KG1 (cell line): ENCODE measurements at regions not wholly inside any gene's neighbourhood (a gene's known extent, or its start where the extent isn't known, plus 50 kb on each side); places are given as distances from the start of the nearest gene placed in this dataset.

Experiments
- DNase-seq: peaks from one replicate; lab custom pipeline; 2025; lab: John Stamatoyannopoulos, UW

DNA sequence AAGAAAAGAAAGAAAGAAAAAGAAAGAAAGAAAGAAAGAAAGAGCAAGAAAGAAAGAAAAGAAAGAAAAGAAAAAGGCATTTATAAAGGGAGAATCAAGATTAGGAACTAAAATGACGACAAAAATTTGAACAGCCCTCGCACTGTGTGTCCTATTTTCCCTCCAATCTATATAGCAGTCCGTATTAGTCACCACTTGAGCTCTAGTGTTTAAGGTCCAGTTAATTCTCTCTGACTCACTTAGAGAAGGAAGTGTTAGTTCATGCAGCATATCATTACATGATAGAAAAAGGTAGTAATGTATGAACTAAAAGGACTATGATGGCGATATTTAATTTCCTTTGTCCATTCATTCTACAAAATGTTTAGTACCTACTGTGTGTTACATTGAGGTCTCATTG is 122.7 kb downstream of the CBLL2 start:
- no peak for DNase-seq

DNA sequence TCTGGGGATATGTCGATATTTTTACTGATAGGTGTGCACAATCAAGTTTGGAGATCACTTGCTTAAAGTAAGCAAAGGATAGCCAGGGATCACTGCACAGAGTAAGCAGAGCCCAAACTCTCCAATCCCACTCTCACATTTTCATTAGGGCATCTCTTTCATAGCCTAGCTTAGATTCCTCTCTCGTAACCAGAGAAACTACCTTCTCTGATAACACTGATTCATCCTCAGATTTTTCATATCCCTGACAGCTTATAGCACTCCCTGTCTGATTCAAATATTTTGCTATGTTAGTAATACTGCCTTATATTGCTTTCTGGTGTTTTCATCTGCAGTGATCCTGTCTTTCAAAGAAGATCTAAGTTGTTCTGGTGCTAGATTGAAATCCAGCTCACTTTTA is 123.7 kb downstream of the CBLL2 start:
- no peak for DNase-seq

DNA sequence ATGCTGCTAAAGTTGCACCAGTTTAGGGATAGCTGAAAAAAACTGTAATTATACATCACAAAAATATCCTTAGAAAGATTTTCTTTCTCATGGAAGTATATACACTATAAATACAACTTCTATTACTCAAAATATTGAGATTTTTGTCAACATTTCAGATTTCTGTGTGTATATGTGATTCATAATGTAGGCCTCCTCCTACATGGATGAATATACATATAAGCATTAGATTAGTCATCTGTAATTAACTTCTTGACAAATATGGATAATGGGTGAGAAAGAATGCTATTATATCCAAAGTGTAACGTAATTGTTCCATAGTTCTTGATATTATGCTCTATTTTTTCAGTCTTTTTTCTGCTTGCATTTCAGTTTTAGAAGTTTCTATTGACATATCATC is 124.9 kb downstream of the CBLL2 start:
- no peak for DNase-seq

DNA sequence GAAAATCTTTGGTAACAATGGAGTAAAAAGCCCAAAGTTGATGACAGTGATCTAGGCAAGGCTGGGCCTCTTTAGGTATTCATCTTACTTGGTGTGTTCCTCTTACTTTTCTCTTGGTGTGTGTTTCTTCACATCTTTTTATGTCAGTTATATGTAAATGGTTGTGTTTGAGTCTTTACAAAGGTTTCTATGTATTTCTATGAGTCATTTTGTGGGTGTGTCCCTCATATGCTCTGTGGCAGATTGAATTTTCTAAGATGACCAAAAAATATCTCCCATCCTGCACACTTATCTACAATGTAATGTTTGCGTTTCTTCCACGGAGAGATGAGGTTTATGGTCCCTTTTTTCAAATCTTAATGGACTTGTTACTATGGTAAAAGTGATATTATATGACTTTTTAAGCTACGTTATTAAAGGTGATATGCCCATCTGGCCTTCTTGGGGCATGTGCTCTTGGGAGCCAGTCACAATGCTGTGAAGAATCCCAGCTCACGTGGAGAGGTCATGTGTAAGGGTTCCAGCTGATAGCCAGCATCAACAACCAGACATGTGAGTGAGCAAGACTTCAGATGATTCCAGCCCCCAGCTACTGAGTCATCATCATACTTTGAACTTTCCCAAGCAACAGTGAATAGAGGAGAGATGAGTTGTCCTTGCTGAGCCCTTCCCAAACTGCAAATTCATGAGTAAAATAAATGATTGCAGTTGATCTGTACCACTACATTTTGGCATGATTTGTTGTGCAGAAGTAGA is 126.9 kb downstream of the CBLL2 start:
- DNase-seq = no peak

DNA sequence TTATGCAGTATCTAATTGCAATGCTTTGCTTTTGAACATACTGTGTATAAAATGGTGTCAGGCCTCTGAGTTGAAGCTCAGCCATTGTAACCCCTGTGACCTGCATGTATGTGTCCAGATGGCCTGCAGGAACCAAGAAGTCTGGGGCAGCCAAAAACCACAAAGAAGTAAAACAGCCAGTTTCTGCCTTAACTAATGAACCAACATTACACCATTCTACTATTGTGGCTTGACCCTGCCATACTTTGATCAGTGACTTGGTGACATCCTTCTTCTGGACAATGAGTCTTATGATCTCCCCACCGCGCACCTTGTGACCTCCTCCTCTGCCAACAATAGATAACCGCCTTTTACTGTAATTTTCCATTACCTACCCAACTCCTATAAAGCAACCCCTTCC is 131.6 kb downstream of the CBLL2 start:
- DNase-seq = no peak

DNA sequence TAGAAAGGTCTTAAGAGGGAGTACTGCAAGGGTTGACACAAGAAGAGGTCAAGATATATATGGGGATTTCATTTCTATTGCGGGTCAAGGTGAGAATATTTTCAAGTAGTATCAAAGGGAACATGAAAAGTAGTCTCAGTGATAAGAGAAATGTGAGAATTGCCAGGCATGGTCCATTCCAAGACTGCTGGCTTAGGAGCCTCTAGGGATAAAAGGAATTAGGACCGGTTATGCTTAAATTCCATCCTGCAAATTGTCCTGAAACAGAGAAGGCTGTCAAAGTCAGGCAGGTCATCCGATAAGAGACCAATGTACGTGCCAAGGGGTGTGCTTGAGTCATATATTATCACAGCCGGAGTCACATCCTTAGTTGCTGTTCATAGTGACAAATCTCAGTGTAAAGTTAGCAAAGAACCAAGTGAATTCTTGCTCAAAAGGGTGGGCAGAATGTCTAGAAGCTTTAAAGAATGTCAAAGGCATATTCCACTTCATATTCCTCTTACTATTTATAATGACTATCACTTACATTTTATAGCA is 133.6 kb downstream of the CBLL2 start:
- DNase-seq = no peak

DNA sequence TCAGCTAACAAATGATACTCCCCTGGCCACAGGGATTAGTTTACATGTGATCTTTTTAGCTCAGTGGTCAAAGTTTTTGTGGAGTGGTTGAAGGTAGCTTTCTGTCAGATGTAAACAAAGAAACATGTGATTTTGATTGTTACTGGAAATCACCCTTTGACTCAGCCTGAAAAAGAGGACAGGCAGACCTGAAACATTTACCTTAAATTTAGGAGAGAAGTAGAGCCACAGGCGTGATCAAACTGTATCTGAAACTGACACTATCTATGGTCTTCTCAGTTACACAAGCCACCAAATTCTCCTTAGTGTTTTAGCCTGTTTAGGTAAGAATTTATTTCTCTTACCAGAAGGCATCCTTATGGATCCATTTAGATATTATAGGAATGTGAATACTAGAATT is 136.7 kb downstream of the CBLL2 start:
- no peak for DNase-seq

DNA sequence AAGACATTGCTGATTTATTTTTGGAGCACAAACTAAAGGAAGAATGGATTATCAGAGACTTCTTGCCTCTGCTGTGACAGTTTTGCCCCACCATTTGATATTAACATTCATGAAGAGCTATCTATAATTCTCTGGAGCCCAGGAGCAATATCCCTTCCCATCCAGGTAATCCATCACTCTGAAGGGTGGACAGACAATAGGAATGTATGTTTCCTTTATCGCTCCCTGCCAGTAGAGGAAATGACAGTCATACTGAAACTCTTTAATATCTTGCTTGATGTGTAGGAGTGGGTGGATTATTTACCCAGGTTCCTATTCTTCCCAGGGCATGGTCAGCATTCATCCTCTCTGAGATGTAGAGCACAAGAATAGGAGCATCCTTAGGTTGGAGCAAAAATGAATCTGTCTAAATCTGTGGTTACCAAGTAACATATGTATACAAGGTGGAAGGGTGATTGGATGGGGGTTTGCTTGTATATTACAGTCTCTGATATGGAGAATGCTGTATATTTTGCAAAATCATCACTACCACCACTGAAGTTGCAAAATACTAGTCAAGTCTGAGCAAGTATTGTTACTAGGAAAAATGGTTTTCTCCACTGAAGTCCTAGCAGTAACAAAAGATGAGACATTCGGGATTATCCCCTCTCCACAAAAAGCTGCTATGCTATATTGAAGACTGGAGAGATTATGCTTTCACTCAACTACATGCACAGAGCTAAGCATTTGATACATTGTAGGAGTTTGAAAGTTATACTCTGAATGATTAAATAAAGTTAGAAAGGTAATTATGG is 151.6 kb downstream of the CBLL2 start:
- no peak for DNase-seq

DNA sequence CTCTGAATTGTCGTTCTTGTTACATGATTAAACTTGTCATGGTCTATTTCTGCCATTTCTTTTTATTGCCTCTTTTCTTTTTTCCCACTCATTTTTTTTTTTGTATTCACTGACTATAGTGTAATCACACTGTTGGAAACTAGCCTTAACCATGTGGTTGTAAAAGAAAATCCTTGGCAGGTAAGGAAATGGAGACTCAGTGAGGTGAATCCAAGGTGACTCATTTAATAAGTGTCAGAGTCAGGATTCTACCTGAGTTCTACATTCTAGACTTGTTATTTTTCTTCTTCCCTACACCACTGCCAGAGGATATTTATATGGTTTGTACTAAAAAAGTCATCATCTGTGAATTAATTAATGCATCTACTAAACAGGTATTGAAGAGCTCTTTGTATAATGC is 152.2 kb downstream of the CBLL2 start:
- DNase-seq = no peak

DNA sequence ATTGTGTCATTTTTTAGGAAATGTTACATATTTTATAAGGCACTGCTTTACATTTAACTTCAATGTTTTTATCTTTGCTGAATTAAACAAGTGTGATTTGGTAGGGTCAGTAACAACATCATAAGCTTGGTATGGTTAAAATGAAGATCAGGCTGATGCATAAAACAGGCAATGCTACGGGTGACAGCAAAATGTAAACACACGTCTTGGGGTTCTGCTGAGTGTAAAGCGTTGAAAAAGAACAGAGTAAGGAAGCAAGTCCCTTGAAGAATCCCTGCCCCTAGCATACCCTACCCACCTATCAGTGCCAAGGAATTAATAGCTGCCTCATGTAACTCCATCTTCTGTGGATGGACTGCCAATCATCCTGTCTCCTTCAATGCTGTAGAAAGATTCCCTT is 157.0 kb downstream of the CBLL2 start:
- no peak for DNase-seq

DNA sequence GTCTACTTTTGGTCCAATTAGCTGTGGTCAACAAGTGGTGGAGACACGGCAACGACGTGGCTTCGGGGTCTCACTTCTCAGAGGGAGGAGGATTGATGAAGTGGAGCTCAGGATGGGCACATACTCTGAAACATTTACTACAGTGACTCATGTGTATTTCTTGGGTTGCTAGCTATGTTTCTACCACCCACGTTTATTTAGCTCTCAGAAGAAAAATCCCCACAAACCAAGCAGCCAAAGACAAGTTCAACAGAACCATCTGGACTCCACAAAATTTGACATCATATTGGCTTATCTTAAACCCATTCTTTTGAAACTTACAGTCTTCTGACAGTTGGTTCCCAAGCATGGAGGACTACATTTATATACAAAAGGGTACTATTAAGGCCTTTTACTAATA is 158.0 kb downstream of the CBLL2 start:
- no peak for DNase-seq

DNA sequence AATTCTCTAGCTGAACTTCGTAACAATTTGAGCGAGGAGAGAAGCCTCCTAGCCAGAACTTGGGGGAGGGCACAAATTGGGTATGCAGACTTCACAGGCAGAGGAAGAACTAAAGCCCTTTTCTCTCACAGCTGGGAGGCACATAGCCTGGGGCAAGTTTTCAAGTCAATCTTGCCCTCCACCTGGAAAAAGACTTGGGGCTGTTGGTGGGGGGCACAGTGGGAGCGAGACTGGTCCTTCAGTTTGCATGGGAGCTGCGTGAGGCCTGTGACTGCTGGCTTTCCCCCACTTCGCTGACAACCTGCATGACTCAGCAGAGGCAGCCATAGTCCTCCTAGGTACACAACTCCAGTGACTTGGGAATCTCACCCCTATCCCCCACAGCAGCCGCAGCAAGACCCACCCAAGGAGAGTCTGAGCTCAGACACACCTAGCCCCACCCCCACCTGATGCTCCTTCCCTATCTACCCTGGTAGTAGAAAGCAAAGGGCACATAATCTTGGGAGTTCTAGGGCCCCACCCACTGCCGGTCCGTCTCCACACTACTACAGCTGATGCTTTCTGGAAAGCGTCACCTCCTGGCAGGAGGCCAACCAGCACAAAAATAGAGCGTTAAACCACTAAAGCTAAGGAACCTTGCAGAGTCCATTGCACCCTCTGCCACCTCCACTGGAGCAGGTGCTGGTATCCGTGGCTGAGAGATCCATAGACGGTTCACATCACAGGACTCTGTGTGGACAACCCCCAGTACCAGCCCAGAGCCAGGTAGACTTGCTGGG is 160.8 kb downstream of the CBLL2 start:
- no peak for DNase-seq

DNA sequence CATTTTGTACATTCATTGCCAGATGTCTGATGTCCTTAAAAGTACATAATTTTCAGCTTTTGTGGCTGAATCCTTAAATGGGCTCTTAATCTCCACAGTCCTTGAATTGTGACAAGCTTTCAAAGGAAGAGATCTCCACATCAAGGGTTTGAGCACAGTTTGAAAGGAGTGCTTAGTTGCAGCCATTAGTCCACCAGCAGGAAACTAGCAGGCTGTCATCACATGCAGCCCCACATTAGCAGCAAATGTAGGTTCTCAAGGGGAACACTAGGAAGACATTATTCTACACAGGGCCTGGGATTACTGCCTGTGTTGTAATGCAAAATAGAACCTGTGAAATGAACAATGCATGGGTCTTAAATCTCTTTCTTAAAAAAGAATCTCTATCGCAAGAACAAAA is 173.2 kb downstream of the CBLL2 start:
- no peak for DNase-seq

DNA sequence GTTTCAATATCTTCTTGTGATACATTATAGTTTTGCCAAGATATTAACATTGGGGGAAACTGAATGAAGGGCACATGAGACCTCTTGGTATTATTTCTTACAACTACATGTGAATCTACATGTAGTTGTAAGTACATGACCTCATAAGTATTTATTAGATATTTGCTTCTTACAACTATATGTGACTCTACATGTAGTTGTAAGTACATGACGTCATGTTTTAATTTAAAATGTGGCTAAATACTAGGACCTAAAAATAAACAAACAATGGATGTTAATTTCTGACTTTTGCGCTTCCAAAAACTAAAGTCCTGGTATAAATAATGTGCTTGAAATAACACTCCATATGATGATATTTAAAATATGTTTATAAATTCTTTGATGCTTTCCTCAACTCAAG is 190.2 kb downstream of the CBLL2 start:
- no peak for DNase-seq

DNA sequence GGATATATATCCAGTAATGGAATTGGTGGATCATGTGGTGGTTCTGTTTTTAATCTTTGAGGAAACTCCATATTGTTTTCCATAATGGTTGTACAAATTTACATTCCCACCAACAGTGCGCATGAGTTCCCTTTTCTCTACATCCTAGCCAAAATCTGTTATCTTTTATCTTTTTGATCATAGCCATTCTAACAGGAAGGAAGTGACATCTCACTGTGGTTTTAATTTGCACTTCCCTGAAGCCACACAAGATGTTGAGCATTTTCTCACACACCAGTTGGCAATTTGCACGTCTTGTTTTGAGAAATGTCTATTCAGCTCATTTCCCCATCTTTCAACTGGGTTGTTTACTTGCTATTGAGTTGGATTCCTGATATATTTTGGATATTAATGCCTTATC is 194.9 kb downstream of the CBLL2 start:
- DNase-seq = no peak

DNA sequence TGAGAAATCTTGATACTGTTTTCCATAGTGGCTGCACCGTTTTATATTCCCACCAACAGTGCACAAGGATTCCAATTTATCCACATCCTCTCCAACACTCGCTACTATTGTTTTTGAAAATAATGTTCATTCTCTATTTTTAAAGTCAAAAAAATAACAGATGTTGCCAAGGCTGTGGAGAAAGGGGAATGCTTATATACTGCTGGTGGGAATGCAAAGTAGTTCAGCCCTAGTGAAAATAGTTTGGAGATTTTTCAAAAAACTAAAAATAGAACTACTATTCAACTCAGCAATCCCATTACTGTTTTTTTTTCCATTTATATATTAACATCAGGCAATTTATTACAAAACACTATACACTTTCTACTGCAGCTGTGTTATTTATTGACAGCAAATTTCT is 208.7 kb downstream of the CBLL2 start:
- DNase-seq = no peak

DNA sequence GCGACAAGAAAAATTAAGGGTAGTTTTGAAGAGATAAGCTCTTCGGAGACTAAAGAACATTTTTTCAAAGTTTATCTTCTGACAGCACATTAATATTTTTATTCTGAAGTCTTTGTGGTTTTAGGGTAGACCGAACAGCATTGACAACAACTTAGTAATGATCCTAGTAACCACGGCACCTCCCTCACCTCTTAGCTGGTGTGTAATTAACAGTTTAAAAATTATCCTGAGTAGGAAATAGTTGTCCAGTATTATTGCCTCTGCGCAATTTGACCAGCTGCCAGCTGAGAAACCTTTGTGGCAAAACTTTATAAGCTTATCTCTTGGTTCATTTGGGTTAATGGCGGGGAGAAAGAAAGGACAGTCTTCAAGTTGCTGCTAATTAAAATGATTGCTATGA is 213.6 kb downstream of the CBLL2 start:
- no peak for DNase-seq

DNA sequence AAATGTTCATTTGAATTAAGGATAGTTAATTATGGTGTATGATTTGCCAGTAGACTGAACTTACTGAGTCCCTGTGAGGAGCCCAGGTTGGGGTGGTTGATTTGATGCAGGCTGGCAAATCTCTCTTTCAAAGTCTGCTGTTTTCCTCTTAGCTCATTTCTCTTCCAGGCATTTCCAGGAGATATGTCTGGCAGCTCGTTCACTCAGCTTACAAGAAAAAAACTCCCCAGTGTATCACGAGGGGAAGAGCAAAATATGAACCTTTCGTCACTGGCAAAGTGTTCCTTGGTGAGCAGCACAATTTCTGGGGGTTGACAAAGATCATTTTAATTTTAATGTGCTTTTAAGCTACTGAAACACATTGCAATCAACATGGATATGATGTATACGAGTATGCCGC is 244.2 kb downstream of the CBLL2 start:
- DNase-seq = no peak

DNA sequence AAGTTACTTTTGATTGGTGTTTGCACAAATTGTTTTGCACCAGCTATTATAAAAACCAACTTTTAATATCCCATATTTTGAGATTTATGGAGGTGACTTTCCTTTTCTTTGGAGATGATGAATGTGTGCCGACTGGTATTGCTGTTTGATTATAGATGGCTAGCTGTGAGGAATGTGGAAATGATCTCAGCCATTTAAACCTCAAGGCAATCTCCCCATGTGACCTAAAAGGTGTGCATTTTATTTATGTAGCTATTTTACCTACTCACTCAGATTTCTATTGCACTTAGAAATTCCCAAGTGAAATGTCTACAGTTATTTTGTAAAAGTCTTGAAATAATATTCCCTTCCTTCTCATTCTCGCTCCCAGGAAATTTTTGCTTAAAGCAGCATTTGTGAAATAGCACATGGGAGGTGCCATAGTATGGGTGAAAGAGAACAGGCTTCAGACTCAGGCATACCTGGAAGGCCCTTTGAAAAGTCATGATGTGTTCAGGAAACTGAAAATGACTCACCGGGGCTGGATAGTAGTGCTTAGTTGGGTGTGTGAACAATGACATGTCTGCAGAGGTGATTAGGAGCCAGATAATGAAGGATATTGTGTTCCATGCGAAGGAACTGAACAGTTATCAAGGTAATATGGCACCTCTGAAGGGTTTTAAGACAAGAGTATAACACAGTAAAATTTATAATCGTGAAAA is 247.6 kb downstream of the CBLL2 start:
- no peak for DNase-seq

DNA sequence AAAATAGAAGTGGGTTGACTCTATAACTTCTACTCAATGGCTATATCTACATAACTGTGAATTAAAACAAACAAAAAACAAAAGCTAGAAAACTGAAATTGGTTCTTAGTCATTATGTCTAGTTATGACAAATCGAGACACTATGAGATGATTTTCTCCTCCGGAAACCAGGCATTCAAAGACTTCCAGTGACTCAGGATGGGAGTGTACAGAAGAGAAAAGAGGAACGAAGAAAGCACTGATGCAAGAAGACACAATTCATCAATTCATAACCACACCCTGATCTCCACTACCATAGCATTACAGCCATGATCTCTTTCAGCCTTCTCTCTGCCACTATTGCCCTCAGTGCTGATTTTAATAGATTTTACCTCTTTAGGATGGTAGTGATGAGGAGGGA is 253.6 kb downstream of the CBLL2 start:
- no peak for DNase-seq

DNA sequence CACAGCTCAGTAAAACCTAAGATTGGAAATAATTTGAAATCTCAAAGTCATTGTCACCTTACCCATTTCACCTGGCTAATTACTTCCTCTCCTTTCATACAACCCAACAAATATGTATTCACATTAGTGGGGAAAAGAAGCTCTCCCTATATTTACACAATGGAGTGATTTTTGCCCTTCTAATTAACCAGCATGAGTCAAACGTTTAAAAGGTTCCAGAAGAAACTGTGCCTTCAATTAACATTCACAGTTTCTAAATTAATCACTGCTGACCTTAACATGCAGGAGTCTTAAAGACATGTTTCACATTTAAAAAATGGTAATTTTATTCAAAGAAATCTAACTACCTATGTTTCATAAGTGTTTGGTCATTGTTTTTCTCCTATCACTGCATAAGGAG is 254.6 kb downstream of the CBLL2 start:
- DNase-seq = no peak

DNA sequence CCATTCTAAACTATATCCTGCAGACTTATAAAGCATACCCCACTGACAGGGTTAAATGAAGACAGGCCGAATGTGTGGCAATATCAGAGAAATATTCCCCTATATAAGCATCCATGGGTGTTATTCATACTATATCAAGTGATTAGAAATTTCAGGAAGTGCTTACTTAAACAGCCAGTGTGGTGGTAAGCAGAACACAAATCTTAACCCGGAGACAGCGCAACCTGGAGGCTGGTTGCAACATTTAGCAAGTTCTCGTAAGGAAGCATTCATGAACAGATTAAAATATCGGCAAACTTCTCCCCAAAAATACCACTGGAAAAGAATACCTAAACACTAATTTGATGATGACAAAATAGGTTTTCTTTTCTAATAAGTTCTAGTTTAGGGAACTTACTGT is 261.2 kb downstream of the CBLL2 start:
- no peak for DNase-seq
